HepG2 (cell line): ENCODE measurements at regions not wholly inside any gene's neighbourhood (a gene's known extent, or its start where the extent isn't known, plus 50 kb on each side); places are given as distances from the start of the nearest gene placed in this dataset.

Source experiments
- ATAC-seq: fragments of 200-7000 bp; cut with Tn5 transposase; 3 replicates; pipeline ENCODE4 v1.9.1; 2020; ENCODE audit warnings: mild to moderate bottlenecking, moderate library complexity
- BruUV-seq: library from RNA; stranded (reverse); fragments of 400-500 nt; replicated peaks from 2 replicates; lab custom pipeline; 2021; lab: Mats Ljungman, UMichigan
- CTCF ChIA-PET: fragments of 300-600 bp; formaldehyde crosslinking; extraction: SDS; loops from one replicate; lab custom pipeline; 2021; ENCODE audit warnings: low total read pairs, inconsistent platforms, low intra/inter-chr PET ratio; lab: Yijun Ruan, JAX
- POLR2A ChIA-PET: fragments of 350-600 bp; sonication (Branson Sonifier 250); formaldehyde crosslinking; loops from one replicate; lab custom pipeline; 2020; ENCODE audit warnings: antibody characterized with exemption, inconsistent platforms; lab: Yijun Ruan, JAX
- DNase-seq: peaks from one replicate; pipeline ENCODE4 v3.0.0-alpha.2; 2015; ENCODE audit warnings: low spot score
- FAIRE-seq: peaks from 3 replicates; lab custom pipeline; 2011; peaks lifted over from hg19 to GRCh38; lab: Jason Lieb, UNC
- H2AFZ ChIP-seq: one replicate; pipeline ENCODE4 v1.6.1; 2011; ENCODE audit warnings: low read length, inconsistent platforms
- H3K27ac ChIP-seq: fragments of 300-600 bp; 3 replicates; pipeline ENCODE4 v1.8.0; 2011; ENCODE audit warnings: mixed run types, mild to moderate bottlenecking, mixed read lengths, low read length, inconsistent platforms; ENCODE audit not compliant: insufficient read depth; ENCODE audit errors: extremely low read length
- H3K27me3 ChIP-seq, 2 experiments: fragments of 200-600 bp in 1 of 2; 2 replicates in 1 of 2; 3 replicates in 1 of 2; pipeline versions ENCODE4 v1.6.0 to v1.8.0; 2011; ENCODE audit warnings: low read length in 2 of 2, mild to moderate bottlenecking in 2 of 2, moderate library complexity in 2 of 2, inconsistent platforms in 1 of 2; ENCODE audit not compliant: insufficient read depth in 2 of 2, control insufficient read depth in 1 of 2
- H3K36me3 ChIP-seq, 2 experiments: fragments of 200-600 bp in 1 of 2; replicated peaks in 1 of 2; 2 replicates in 1 of 2; 3 replicates in 1 of 2; pipeline versions ENCODE4 v1.5.1 to v1.8.0; 2011; ENCODE audit warnings: low read length in 2 of 2, inconsistent platforms in 1 of 2; ENCODE audit not compliant: insufficient read depth in 2 of 2, control insufficient read depth in 1 of 2
- H3K4me1 ChIP-seq: 2 replicates; pipeline ENCODE4 v1.5.1; 2012; ENCODE audit warnings: low read length, inconsistent platforms; ENCODE audit not compliant: insufficient read depth
- H3K4me2 ChIP-seq: 2 replicates; pipeline ENCODE4 v1.6.0; 2011; ENCODE audit warnings: low read depth, low read length, inconsistent platforms
- H3K4me3 ChIP-seq, 3 experiments: fragments of 200-600 bp in 1 of 3; sonication (generic), shearing (Covaris generic) in 1 of 3; replicated peaks in 1 of 3; 2 replicates each; pipeline ENCODE4 v1.5.1; 2011 to 2016; ENCODE audit warnings: low read length in 3 of 3, inconsistent platforms in 2 of 3, low read depth in 2 of 3, mild to moderate bottlenecking in 2 of 3, control low read depth in 1 of 3, mixed read lengths in 1 of 3; ENCODE audit not compliant: insufficient read depth in 1 of 3
- H3K79me2 ChIP-seq: one replicate; pipeline ENCODE4 v1.6.1; 2011; ENCODE audit warnings: low read length, inconsistent platforms; ENCODE audit not compliant: insufficient read depth
- H3K9ac ChIP-seq: 2 replicates; pipeline ENCODE4 v1.6.0; 2011; ENCODE audit warnings: mild to moderate bottlenecking, low read depth, low read length, inconsistent platforms; ENCODE audit not compliant: insufficient read depth
- H3K9me3 ChIP-seq: 2 replicates; pipeline ENCODE4 v1.5.1; 2012; ENCODE audit warnings: mild to moderate bottlenecking, low read length
- H4K20me1 ChIP-seq: 2 replicates; pipeline ENCODE4 v1.6.0; 2011; ENCODE audit warnings: inconsistent platforms, mild to moderate bottlenecking, low read length, moderate library complexity; ENCODE audit not compliant: insufficient read depth
- ARHGAP35 ChIP-seq: sonication (generic); formaldehyde crosslinking; IDR thresholded peaks from 2 replicates; pipeline ENCODE4 v1.9.0; 2022; ENCODE audit warnings: mild to moderate bottlenecking, inconsistent platforms, moderate library complexity, missing genetic modification reagents, borderline replicate concordance
- DR1 ChIP-seq: sonication (generic); formaldehyde crosslinking; IDR thresholded peaks from 2 replicates; pipeline ENCODE4 v1.8.0; 2021; ENCODE audit warnings: mild to moderate bottlenecking, missing genetic modification reagents, inconsistent platforms
- DZIP1 ChIP-seq: sonication (generic); formaldehyde crosslinking; IDR thresholded peaks from 2 replicates; pipeline ENCODE4 v1.5.0; 2020; ENCODE audit warnings: mild to moderate bottlenecking, missing genetic modification reagents
- FOXP4 ChIP-seq: sonication (generic); formaldehyde crosslinking; IDR thresholded peaks from 2 replicates; pipeline ENCODE4 v1.4.0; 2020; ENCODE audit warnings: missing genetic modification reagents
- KMT2B ChIP-seq: IDR thresholded peaks from 2 replicates; pipeline ENCODE4 v1.6.1; 2016; ENCODE audit warnings: missing genetic modification reagents, missing compliant biosample characterization
- MAFG ChIP-seq: sonication (generic); formaldehyde crosslinking; IDR thresholded peaks from 2 replicates; pipeline ENCODE4 v1.5.1; 2020; ENCODE audit warnings: mild to moderate bottlenecking, missing genetic modification reagents
- MEIS2 ChIP-seq: sonication (generic); formaldehyde crosslinking; IDR thresholded peaks from 2 replicates; pipeline ENCODE4 v1.9.0; 2021; ENCODE audit warnings: mild to moderate bottlenecking, missing genetic modification reagents
- NAIF1 ChIP-seq: sonication (generic); formaldehyde crosslinking; IDR thresholded peaks from 2 replicates; pipeline ENCODE4 v1.5.0; 2020; ENCODE audit warnings: mild to moderate bottlenecking, missing genetic modification reagents, borderline replicate concordance
- NFIC ChIP-seq: IDR thresholded peaks from 2 replicates; pipeline ENCODE4 v1.6.1; 2012; ENCODE audit warnings: mild to moderate bottlenecking, low read length, inconsistent platforms
- NR0B2 ChIP-seq: sonication (generic); formaldehyde crosslinking; IDR thresholded peaks from 2 replicates; pipeline ENCODE4 v1.4.0; 2020; ENCODE audit warnings: mild to moderate bottlenecking, missing genetic modification reagents
- PBX2 ChIP-seq: IDR thresholded peaks from 2 replicates; pipeline ENCODE4 v1.6.1; 2016; ENCODE audit warnings: control low read depth
- PCBP2 ChIP-seq: fragments of 200-400 bp; formaldehyde crosslinking; optimal IDR thresholded peaks from 2 replicates; pipeline ENCODE3; 2018; ENCODE audit warnings: low read length, low read depth; ENCODE audit not compliant: poor library complexity, severe bottlenecking
- SMAD3 ChIP-seq: sonication (generic); formaldehyde crosslinking; IDR thresholded peaks from 2 replicates; pipeline ENCODE4 v1.4.0; 2020; ENCODE audit warnings: missing genetic modification reagents
- ZBTB33 ChIP-seq: sonication (generic); formaldehyde crosslinking; IDR thresholded peaks from 2 replicates; pipeline ENCODE4 v1.4.0; 2020; ENCODE audit warnings: missing genetic modification reagents
- ZNF234 ChIP-seq: sonication (generic); formaldehyde crosslinking; conservative IDR thresholded peaks from 2 replicates; pipeline ENCODE4 v1.5.1; 2020; ENCODE audit warnings: mild to moderate bottlenecking, missing genetic modification reagents
- ZNF772 ChIP-seq: sonication (generic); formaldehyde crosslinking; IDR thresholded peaks from 2 replicates; pipeline ENCODE4 v1.5.0; 2020; ENCODE audit warnings: mild to moderate bottlenecking, missing genetic modification reagents
- WGBS: methylation state at CpG from one replicate; pipeline ENCODE4 v1.1.6; 2017; ENCODE audit warnings: low lambda C conversion rate; 5-methylcytosine and 5-hydroxymethylcytosine counted together
- in situ Hi-C: cut with HindIII; loops from 2 replicates; pipeline ENCODE4 v1.10.0; 2017; ENCODE audit warnings: low pct_unique_long_range_greater_than_20kb; ENCODE audit not compliant: extremely low pct_ligation_motif_present
- intact Hi-C: fragments of 100-400 bp; cut with micrococcal nuclease; formaldehyde crosslinking; loops from one replicate; pipeline ENCODE4 v1.10.0; 2022; ENCODE audit not compliant: unreplicated experiment

- TF ChIP-seq MAFG (CRISPR knock-in tag) (no peak), NFIC (no peak), DR1 (CRISPR knock-in tag) (no peak)
Observed at GRCh38 chr1:78325293-78325692, 165.5 kb upstream of the PTGFR start (continued).

- no TSS peak for BruUV-seq
- Histone ChIP-seq H4K20me1 (no peaks in the 10 kb centered on the region), H3K9me3 (no peaks in the 10 kb centered on the region), H3K79me2 (no peaks in the 10 kb centered on the region), H3K9ac (no peak overlapping the region), H3K36me3 (no peaks in the 10 kb centered on the region), H3K27ac (no peak overlapping the region), H2AFZ (no peak overlapping the region), H3K27me3 (no peaks in the 10 kb centered on the region), H3K4me1 (no peaks in the 10 kb centered on the region), H3K4me3 (no peak overlapping the region), H3K4me2 (no peak overlapping the region)
- DNase-seq: no peak
- in situ Hi-C loops: no loop called here
- 17% methylated on average over 5 of the region's 5 CpGs for WGBS
- POLR2A ChIA-PET: no interaction called here
- no peak for FAIRE-seq
- ATAC-seq: no peak
- intact Hi-C loops: no loop called here
- CTCF ChIA-PET: no interaction called here
- TF ChIP-seq PBX2 (CRISPR knock-in tag) (no peak), FOXP4 (no peak), KMT2B (CRISPR knock-in tag) (no peak), DZIP1 (CRISPR knock-in tag) (no peak), ZBTB33 (CRISPR knock-in tag) (no peak), PCBP2 (no peak), MEIS2 (CRISPR knock-in tag) (no peak), NR0B2 (CRISPR knock-in tag) (no peak), NAIF1 (CRISPR knock-in tag) (no peak), ZNF772 (CRISPR knock-in tag) (no peak), SMAD3 (CRISPR knock-in tag) (no peak), ZNF234 (CRISPR knock-in tag) (no peak), ARHGAP35 (no peak)
Observed at GRCh38 chr1:78329475-78329874, 161.3 kb upstream of the PTGFR start.
